HEK293T (cell line): ENCODE measurements at regions not wholly inside any gene's neighbourhood (a gene's known extent, or its start where the extent isn't known, plus 50 kb on each side); places are given as distances from the start of the nearest gene placed in this dataset.

ENCODE experiments used
- CTBP1 ChIP-seq: fragments of 450-650 bp; IDR thresholded peaks from 2 replicates; pipeline ENCODE4 v1.6.1; 2016; ENCODE audit warnings: borderline replicate concordance
- ELF4 ChIP-seq: fragments of 450-650 bp; IDR thresholded peaks from 2 replicates; pipeline ENCODE4 v1.6.1; 2017; ENCODE audit warnings: antibody characterized with exemption
- FOXK2 ChIP-seq: fragments of 450-650 bp; IDR thresholded peaks from 2 replicates; pipeline ENCODE4 v1.6.1; 2016; ENCODE audit warnings: mild to moderate bottlenecking
- FOXM1 ChIP-seq: fragments of 450-650 bp; IDR thresholded peaks from 2 replicates; pipeline ENCODE4 v1.6.1; 2017; ENCODE audit warnings: mild to moderate bottlenecking, borderline replicate concordance
- HDGF ChIP-seq: fragments of 450-650 bp; IDR thresholded peaks from 2 replicates; pipeline ENCODE4 v1.6.1; 2017; ENCODE audit warnings: antibody characterized with exemption, borderline replicate concordance
- L3MBTL2 ChIP-seq: fragments of 450-650 bp; conservative IDR thresholded peaks from 2 replicates; pipeline ENCODE4 v1.6.1; 2016; ENCODE audit warnings: mild to moderate bottlenecking
- NFRKB ChIP-seq: fragments of 450-650 bp; IDR thresholded peaks from 2 replicates; pipeline ENCODE4 v1.6.1; 2016; ENCODE audit warnings: mild to moderate bottlenecking, moderate library complexity
- PKNOX1 ChIP-seq: fragments of 450-650 bp; IDR thresholded peaks from 2 replicates; pipeline ENCODE4 v1.6.1; 2016
- SP1 ChIP-seq: fragments of 450-650 bp; IDR thresholded peaks from 2 replicates; pipeline ENCODE4 v1.6.1; 2017
- SUZ12 ChIP-seq: fragments of 450-650 bp; IDR thresholded peaks from 2 replicates; pipeline ENCODE4 v1.6.1; 2016; ENCODE audit warnings: mild to moderate bottlenecking
- TARDBP ChIP-seq: fragments of 450-650 bp; IDR thresholded peaks from 2 replicates; pipeline ENCODE4 v1.6.1; 2016

DNA sequence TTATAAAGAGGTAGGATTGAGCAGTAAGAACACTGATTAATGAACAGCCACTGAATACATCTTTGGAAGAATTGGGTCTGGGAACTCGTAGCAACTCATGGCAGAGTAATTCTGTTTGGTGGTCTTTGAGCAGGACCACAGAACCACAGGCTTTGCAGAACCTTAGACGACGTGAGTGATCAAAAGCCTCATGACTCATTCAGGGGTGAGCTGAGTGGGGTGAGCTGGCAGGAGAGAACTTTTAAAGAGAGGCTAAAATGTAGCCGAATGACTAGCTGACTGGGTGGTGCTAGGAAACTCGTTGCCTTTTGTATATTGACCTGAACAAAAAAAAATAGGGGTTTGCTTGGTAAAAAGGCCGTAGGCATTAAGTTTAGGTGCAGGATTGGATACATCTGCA is 313.8 kb downstream of the TGFB2 start:
- TF ChIP-seq FOXK2 (no peak), SUZ12 (no peak), CTBP1 (no peak), HDGF (no peak), L3MBTL2 (no peak), SP1 (no peak), TARDBP (no peak), FOXM1 (no peak), NFRKB (no peak), PKNOX1 (no peak), ELF4 (no peak)
